Stimulated activated CD4-positive, alpha-beta T cell treated with anti-CD3 and anti-CD28 coated beads, TNF-alpha, amount 100 ng/mL, for 4 hours (primary cell): ENCODE measurements at regions not wholly inside any gene's neighbourhood (a gene's known extent, or its start where the extent isn't known, plus 50 kb on each side); places are given as distances from the start of the nearest gene placed in this dataset.

Source experiments
- DNase-seq, 3 experiments: peaks; one replicate each; pipeline ENCODE4 v3.0.0-alpha.2; 2020; ENCODE audit warnings: low read depth in 3 of 3

- DNase-seq, result no peak
These were observed 185.0 kb upstream of the STK17B start for GRCh38 chr2:196356332-196356731.

- DNase-seq, result no peak
These were observed 189.3 kb upstream of the STK17B start for GRCh38 chr2:196360650-196361049.

GRCh38 chr2:196361606-196362326 lies 190.4 kb upstream of the STK17B start:
- no peak for DNase-seq

GRCh38 chr2:196362973-196363549 lies 191.7 kb upstream of the STK17B start:
- DNase-seq, result no peak

GRCh38 chr2:196365145-196365544 lies 193.8 kb upstream of the STK17B start:
- no peak for DNase-seq

- no peak for DNase-seq
These were observed 194.5 kb upstream of the STK17B start for GRCh38 chr2:196365923-196366322.

- no peak for DNase-seq
These were observed 196.3 kb upstream of the STK17B start for GRCh38 chr2:196367633-196368032.

- no peak for DNase-seq
These were observed 197.3 kb upstream of the STK17B start for GRCh38 chr2:196368546-196369225.

GRCh38 chr2:196369967-196370366 lies 198.6 kb upstream of the STK17B start:
- DNase-seq, result no peak

GRCh38 chr2:196370381-196370780 lies 199.0 kb upstream of the STK17B start:
- DNase-seq, result no peak

GRCh38 chr2:196372276-196372809 lies 201.0 kb upstream of the STK17B start:
- no peak for DNase-seq

GRCh38 chr2:196372811-196373664 lies 201.7 kb upstream of the STK17B start:
- no peak for DNase-seq

GRCh38 chr2:196376984-196377877 lies 205.9 kb upstream of the STK17B start:
- DNase-seq, result no peak

GRCh38 chr2:196379600-196379999 lies 208.2 kb upstream of the STK17B start:
- DNase-seq, result no peak

GRCh38 chr2:196380098-196380497 lies 208.7 kb upstream of the STK17B start:
- DNase-seq, result no peak

- no peak for DNase-seq
These were observed 209.2 kb upstream of the STK17B start for GRCh38 chr2:196380575-196380974.

- no peak for DNase-seq
These were observed 210.1 kb upstream of the STK17B start for GRCh38 chr2:196381464-196381863.

- no peak for DNase-seq
These were observed 212.4 kb upstream of the STK17B start for GRCh38 chr2:196383799-196384198.

GRCh38 chr2:196384729-196385128 lies 213.4 kb upstream of the STK17B start:
- DNase-seq, result no peak

- no peak for DNase-seq
These were observed 218.3 kb upstream of the STK17B start for GRCh38 chr2:196389670-196390069.
